ENCODE measurements at regions not wholly inside any gene's neighbourhood (a gene's known extent, or its start where the extent isn't known, plus 50 kb on each side); places are given as distances from the start of the nearest gene placed in this dataset.

DNA sequence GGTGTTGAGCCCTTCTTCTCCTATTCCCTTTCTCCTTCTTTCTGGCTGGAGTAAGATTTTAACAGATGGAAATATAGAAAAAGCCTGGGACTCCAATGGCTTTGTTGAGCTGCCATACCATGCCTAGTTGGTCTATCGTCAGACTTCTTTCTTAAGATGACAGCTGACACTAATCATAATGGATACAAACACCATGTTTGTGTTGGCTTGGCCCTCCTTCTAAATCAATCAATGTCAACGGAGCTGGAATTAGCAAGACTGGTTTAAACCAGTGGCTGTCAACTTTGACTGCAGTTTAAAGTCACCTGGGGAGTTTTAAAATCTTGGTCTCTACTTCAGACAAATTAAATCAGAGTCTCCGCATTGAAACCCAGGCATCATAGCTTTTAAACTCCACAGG lies 264.5 kb upstream of the PRR16 start:
- Histone ChIP-seq H3K4ac (ENCODE audit: low read length) (no peak overlapping the region), H2BK12ac (ENCODE audit: low read length) (no peak overlapping the region), H3K9me3 (replicated peaks in 1 of 2; ENCODE audit: control insufficient read depth in 2 of 2, insufficient read depth in 1 of 2, low read depth in 1 of 2, low read length in 2 of 2) (no peaks in the 10 kb centered on the region), H3K4me3 (ENCODE audit: low read length in 2 of 2) (no peak overlapping the region), H3K79me1 (ENCODE audit: low read depth, low read length) (no peaks in the 10 kb centered on the region), H3K36me3 (replicated peaks in 1 of 2; ENCODE audit: control insufficient read depth in 2 of 2, insufficient read depth in 2 of 2, low read length in 2 of 2) (no peaks in the 10 kb centered on the region), H2BK5ac (ENCODE audit: low read length) (no peak overlapping the region), H2AK5ac (ENCODE audit: low read depth, low read length) (no peak overlapping the region), H3K23ac (ENCODE audit: low read depth, low read length, poor library complexity) (no peak overlapping the region), H3K9ac (ENCODE audit: low read depth, low read length, poor library complexity) (no peak overlapping the region), H4K91ac (ENCODE audit: low read depth, low read length, poor library complexity) (no peak overlapping the region), H2AFZ (ENCODE audit: low read length) (peak overlapping the region; percentile 18), H4K8ac (ENCODE audit: low read depth, low read length) (no peak overlapping the region), H3K27ac (replicated peaks; ENCODE audit: low read length) (no peak overlapping the region), H3K14ac (ENCODE audit: low read length) (no peak overlapping the region), H3K4me1 (ENCODE audit: control insufficient read depth in 2 of 2, insufficient read depth in 1 of 2, low read depth in 1 of 2, low read length in 2 of 2) (no peaks in the 10 kb centered on the region), H3K4me2 (ENCODE audit: insufficient read depth, low read length, poor library complexity, severe bottlenecking) (no peak overlapping the region), H2BK15ac (ENCODE audit: low read length) (no peak overlapping the region), H2BK120ac (ENCODE audit: low read depth, low read length) (no peak overlapping the region), H3K27me3 (ENCODE audit: control insufficient read depth in 3 of 3, insufficient read depth in 3 of 3, low read depth in 1 of 3, low read length in 3 of 3) (no peaks in the 10 kb centered on the region), H3K18ac (ENCODE audit: low read length) (no peak overlapping the region)
- no peak for DNase-seq (ENCODE audit: low spot score)
- WGBS, 2 donors (ENCODE audit: extremely low coverage in 2 of 2, insufficient read length in 2 of 2, insufficient replicate concordance in 1 of 2), result no CpG with 5 or more reads among the region's 3 CpGs

GRCh38 chr5:120207129-120207528 lies 257.0 kb upstream of the PRR16 start:
- Histone ChIP-seq H3K4me3 (ENCODE audit: low read length in 2 of 2) (no peak overlapping the region), H3K18ac (ENCODE audit: low read length) (no peak overlapping the region), H3K27me3 (ENCODE audit: control insufficient read depth in 3 of 3, insufficient read depth in 3 of 3, low read depth in 1 of 3, low read length in 3 of 3) (no peaks in the 10 kb centered on the region), H3K4ac (ENCODE audit: low read length) (no peak overlapping the region), H2BK15ac (ENCODE audit: low read length) (no peak overlapping the region), H3K14ac (ENCODE audit: low read length) (no peak overlapping the region), H2BK12ac (ENCODE audit: low read length) (no peak overlapping the region), H3K9me3 (replicated peaks in 1 of 2; ENCODE audit: control insufficient read depth in 2 of 2, insufficient read depth in 1 of 2, low read depth in 1 of 2, low read length in 2 of 2) (no peaks in the 10 kb centered on the region), H2BK5ac (ENCODE audit: low read length) (no peak overlapping the region), H3K4me1 (ENCODE audit: control insufficient read depth in 2 of 2, insufficient read depth in 1 of 2, low read depth in 1 of 2, low read length in 2 of 2) (no peaks in the 10 kb centered on the region), H4K91ac (ENCODE audit: low read depth, low read length, poor library complexity) (no peak overlapping the region), H3K9ac (ENCODE audit: low read depth, low read length, poor library complexity) (no peak overlapping the region), H2AK5ac (ENCODE audit: low read depth, low read length) (no peak overlapping the region), H2AFZ (ENCODE audit: low read length) (no peak overlapping the region), H3K4me2 (ENCODE audit: insufficient read depth, low read length, poor library complexity, severe bottlenecking) (no peak overlapping the region), H3K23ac (ENCODE audit: low read depth, low read length, poor library complexity) (no peak overlapping the region), H3K27ac (replicated peaks; ENCODE audit: low read length) (no peak overlapping the region), H2BK120ac (ENCODE audit: low read depth, low read length) (no peak overlapping the region), H3K36me3 (replicated peaks in 1 of 2; ENCODE audit: control insufficient read depth in 2 of 2, insufficient read depth in 2 of 2, low read length in 2 of 2) (no peaks in the 10 kb centered on the region), H4K8ac (ENCODE audit: low read depth, low read length) (no peak overlapping the region), H3K79me1 (ENCODE audit: low read depth, low read length) (no peaks in the 10 kb centered on the region)
- no peak for DNase-seq (ENCODE audit: low spot score)

DNA sequence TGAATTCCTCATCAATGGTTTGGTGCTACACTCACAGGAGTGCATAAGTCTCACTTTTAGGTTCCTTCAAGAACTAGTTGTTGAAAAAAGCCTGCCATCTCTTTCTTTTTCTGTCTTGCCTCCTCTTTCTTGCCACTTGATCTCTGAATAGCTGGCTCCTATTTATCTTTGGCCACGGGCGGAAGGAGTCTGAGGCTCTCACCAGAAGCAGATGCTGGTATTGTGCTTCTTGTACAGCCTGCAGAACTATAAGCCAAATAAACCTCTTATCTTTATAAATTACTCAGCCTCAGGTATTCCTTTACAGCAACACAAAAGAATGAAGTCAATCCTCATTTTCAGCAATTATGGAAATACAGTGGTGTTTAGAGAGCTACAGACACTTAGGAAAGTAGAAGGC lies 247.1 kb upstream of the PRR16 start:
- Histone ChIP-seq H4K8ac (ENCODE audit: low read depth, low read length) (no peak overlapping the region), H3K18ac (ENCODE audit: low read length) (no peak overlapping the region), H2AFZ (ENCODE audit: low read length) (no peak overlapping the region), H3K4ac (ENCODE audit: low read length) (no peak overlapping the region), H3K4me2 (ENCODE audit: insufficient read depth, low read length, poor library complexity, severe bottlenecking) (no peak overlapping the region), H3K14ac (ENCODE audit: low read length) (no peak overlapping the region), H3K23ac (ENCODE audit: low read depth, low read length, poor library complexity) (no peak overlapping the region), H2BK5ac (ENCODE audit: low read length) (no peak overlapping the region), H2BK12ac (ENCODE audit: low read length) (no peak overlapping the region), H2AK5ac (ENCODE audit: low read depth, low read length) (no peak overlapping the region), H3K36me3 (replicated peaks in 1 of 2; ENCODE audit: control insufficient read depth in 2 of 2, insufficient read depth in 2 of 2, low read length in 2 of 2) (no peaks in the 10 kb centered on the region), H3K4me1 (ENCODE audit: control insufficient read depth in 2 of 2, insufficient read depth in 1 of 2, low read depth in 1 of 2, low read length in 2 of 2) (no peaks in the 10 kb centered on the region), H2BK15ac (ENCODE audit: low read length) (no peak overlapping the region), H3K4me3 (ENCODE audit: low read length in 2 of 2) (no peak overlapping the region), H3K9me3 (replicated peaks in 1 of 2; ENCODE audit: control insufficient read depth in 2 of 2, insufficient read depth in 1 of 2, low read depth in 1 of 2, low read length in 2 of 2) (no peaks in the 10 kb centered on the region), H2BK120ac (ENCODE audit: low read depth, low read length) (no peak overlapping the region), H3K9ac (ENCODE audit: low read depth, low read length, poor library complexity) (no peak overlapping the region), H3K79me1 (ENCODE audit: low read depth, low read length) (no peaks in the 10 kb centered on the region), H4K91ac (ENCODE audit: low read depth, low read length, poor library complexity) (no peak overlapping the region), H3K27ac (replicated peaks; ENCODE audit: low read length) (no peak overlapping the region), H3K27me3 (ENCODE audit: control insufficient read depth in 3 of 3, insufficient read depth in 3 of 3, low read depth in 1 of 3, low read length in 3 of 3) (no peaks in the 10 kb centered on the region)
- WGBS, 2 donors (ENCODE audit: extremely low coverage in 2 of 2, insufficient read length in 2 of 2, insufficient replicate concordance in 1 of 2), result no CpG with 5 or more reads among the region's 2 CpGs
- no peak for DNase-seq (ENCODE audit: low spot score)

- WGBS, 2 donors (ENCODE audit: extremely low coverage in 2 of 2, insufficient read length in 2 of 2, insufficient replicate concordance in 1 of 2), result no CpG with 5 or more reads among the region's 3 CpGs
- H3K4me1 ChIP-seq (ENCODE audit: control insufficient read depth in 2 of 2, insufficient read depth in 1 of 2, low read depth in 1 of 2, low read length in 2 of 2), result no peaks in the 10 kb centered on the region
- H2BK12ac ChIP-seq (ENCODE audit: low read length), result no peak overlapping the region
- no peaks in the 10 kb centered on the region for H3K9me3 ChIP-seq (replicated peaks in 1 of 2; ENCODE audit: control insufficient read depth in 2 of 2, insufficient read depth in 1 of 2, low read depth in 1 of 2, low read length in 2 of 2)
- no peaks in the 10 kb centered on the region for H3K36me3 ChIP-seq (replicated peaks in 1 of 2; ENCODE audit: control insufficient read depth in 2 of 2, insufficient read depth in 2 of 2, low read length in 2 of 2)
- H3K23ac ChIP-seq (ENCODE audit: low read depth, low read length, poor library complexity), result no peak overlapping the region
- no peak overlapping the region for H3K27ac ChIP-seq (replicated peaks; ENCODE audit: low read length)
- H3K4me2 ChIP-seq (ENCODE audit: insufficient read depth, low read length, poor library complexity, severe bottlenecking), result no peak overlapping the region
- no peak overlapping the region for H4K8ac ChIP-seq (ENCODE audit: low read depth, low read length)
- no peak overlapping the region for H3K18ac ChIP-seq (ENCODE audit: low read length)
- H3K4me3 ChIP-seq (ENCODE audit: low read length in 2 of 2), result no peak overlapping the region
- no peak overlapping the region for H2BK120ac ChIP-seq (ENCODE audit: low read depth, low read length)
- H3K9ac ChIP-seq (ENCODE audit: low read depth, low read length, poor library complexity), result no peak overlapping the region
- H2BK5ac ChIP-seq (ENCODE audit: low read length), result no peak overlapping the region
- no peak overlapping the region for H3K14ac ChIP-seq (ENCODE audit: low read length)
- no peaks in the 10 kb centered on the region for H3K79me1 ChIP-seq (ENCODE audit: low read depth, low read length)
- no peak overlapping the region for H2AFZ ChIP-seq (ENCODE audit: low read length)
- H2AK5ac ChIP-seq (ENCODE audit: low read depth, low read length), result no peak overlapping the region
- no peak overlapping the region for H3K4ac ChIP-seq (ENCODE audit: low read length)
- H4K91ac ChIP-seq (ENCODE audit: low read depth, low read length, poor library complexity), result no peak overlapping the region
- no peaks in the 10 kb centered on the region for H3K27me3 ChIP-seq (ENCODE audit: control insufficient read depth in 3 of 3, insufficient read depth in 3 of 3, low read depth in 1 of 3, low read length in 3 of 3)
- no peak for DNase-seq (ENCODE audit: low spot score)
- H2BK15ac ChIP-seq (ENCODE audit: low read length), result no peak overlapping the region
These were observed 244.1 kb upstream of the PRR16 start for GRCh38 chr5:120219988-120220387.

All from neuronal stem cell (in vitro differentiated cells).